CD14-positive monocyte (primary cell): ENCODE measurements at regions not wholly inside any gene's neighbourhood (a gene's known extent, or its start where the extent isn't known, plus 50 kb on each side); places are given as distances from the start of the nearest gene placed in this dataset.

Source experiments
- DNase-seq, 3 donors: peaks; one replicate each; pipeline ENCODE4 v3.0.0-alpha.2; 2011 to 2022
- H2AFZ ChIP-seq: 2 replicates; pipeline ENCODE4 v1.6.0; 2012; ENCODE audit warnings: mild to moderate bottlenecking, low read depth, low read length, inconsistent platforms; ENCODE audit not compliant: insufficient read depth, poor library complexity, severe bottlenecking
- H3K27ac ChIP-seq, 2 donors: 1 replicate in 1 of 2; 2 replicates in 1 of 2; pipeline ENCODE4 v1.5.1; 2012 to 2013; ENCODE audit warnings: low read length in 2 of 2, control low read depth in 1 of 2, inconsistent platforms in 1 of 2, low read depth in 1 of 2, mild to moderate bottlenecking in 1 of 2
- H3K27me3 ChIP-seq, 2 donors: one replicate each; pipeline versions ENCODE4 v1.6.0 to v1.6.1; 2011 to 2013; ENCODE audit warnings: low read length in 2 of 2; ENCODE audit not compliant: control insufficient read depth in 2 of 2, insufficient read depth in 2 of 2
- H3K36me3 ChIP-seq, 2 donors: replicated peaks in 1 of 2; 1 replicate in 1 of 2; 2 replicates in 1 of 2; pipeline versions ENCODE4 v1.5.1 to v1.6.1; 2012 to 2013; ENCODE audit warnings: low read length in 2 of 2, control low read depth in 1 of 2, inconsistent platforms in 1 of 2, mild to moderate bottlenecking in 1 of 2; ENCODE audit not compliant: insufficient read depth in 2 of 2, control insufficient read depth in 1 of 2
- H3K4me1 ChIP-seq, 2 donors: 1 replicate in 1 of 2; 2 replicates in 1 of 2; pipeline versions ENCODE4 v1.5.1 to v1.6.1; 2012 to 2013; ENCODE audit warnings: low read length in 2 of 2, control low read depth in 1 of 2, inconsistent platforms in 1 of 2, mild to moderate bottlenecking in 1 of 2, moderate library complexity in 1 of 2; ENCODE audit not compliant: insufficient read depth in 2 of 2, control insufficient read depth in 1 of 2
- H3K4me2 ChIP-seq: replicated peaks from 2 replicates; pipeline ENCODE3; 2012; ENCODE audit warnings: low read length, moderate library complexity, mild to moderate bottlenecking; ENCODE audit not compliant: poor library complexity, severe bottlenecking; ENCODE audit errors: extremely low read depth
- H3K4me3 ChIP-seq, 3 experiments: fragments of 200-600 bp in 1 of 3; sonication (generic) in 1 of 3; replicated peaks in 1 of 3; 1 replicate in 2 of 3; 2 replicates in 1 of 3; pipeline ENCODE4 v1.5.1; 2011 to 2013; ENCODE audit warnings: low read length in 3 of 3, mild to moderate bottlenecking in 3 of 3, control low read depth in 2 of 3, low read depth in 2 of 3, inconsistent platforms in 1 of 3, moderate library complexity in 1 of 3
- H3K79me2 ChIP-seq: 2 replicates; pipeline ENCODE4 v1.6.0; 2012; ENCODE audit warnings: mild to moderate bottlenecking, control low read depth, inconsistent platforms, low read length, moderate library complexity; ENCODE audit not compliant: insufficient read depth
- H3K9ac ChIP-seq: 2 replicates; pipeline ENCODE4 v1.6.0; 2017; ENCODE audit warnings: low read length, mild to moderate bottlenecking; ENCODE audit not compliant: insufficient read depth, poor library complexity, severe bottlenecking
- H3K9me3 ChIP-seq, 2 donors: replicated peaks in 1 of 2; 1 replicate in 1 of 2; 2 replicates in 1 of 2; pipeline versions ENCODE4 v1.5.1 to v1.6.1; 2012 to 2013; ENCODE audit warnings: low read length in 2 of 2, control low read depth in 1 of 2; ENCODE audit not compliant: control insufficient read depth in 1 of 2, insufficient read depth in 1 of 2
- H4K20me1 ChIP-seq: 2 replicates; pipeline ENCODE4 v1.6.0; 2012; ENCODE audit warnings: mild to moderate bottlenecking, low read length, control low read depth, moderate library complexity; ENCODE audit not compliant: insufficient read depth
- H3K27ac Mint-ChIP-seq, 7 donors: one replicate each; pipeline ENCODE4 v1.8.0; 2020; ENCODE audit warnings: mild to moderate bottlenecking in 7 of 7, mixed read lengths in 7 of 7, moderate library complexity in 6 of 7, inconsistent platforms in 2 of 7
- H3K27me3 Mint-ChIP-seq, 3 donors: one replicate each; pipeline ENCODE4 v1.8.0; 2021 to 2022; ENCODE audit warnings: low read depth in 3 of 3, mild to moderate bottlenecking in 3 of 3, mixed read lengths in 3 of 3, moderate library complexity in 3 of 3, inconsistent platforms in 1 of 3
- H3K36me3 Mint-ChIP-seq, 2 donors: one replicate each; pipeline ENCODE4 v1.8.0; 2020; ENCODE audit warnings: mixed read lengths in 2 of 2, inconsistent platforms in 1 of 2, mild to moderate bottlenecking in 1 of 2
- H3K4me1 Mint-ChIP-seq: one replicate; pipeline ENCODE4 v1.8.0; 2020; ENCODE audit warnings: mild to moderate bottlenecking, mixed read lengths
- H3K4me3 Mint-ChIP-seq, 2 donors: one replicate each; pipeline ENCODE4 v1.8.0; 2020; ENCODE audit warnings: mild to moderate bottlenecking in 2 of 2, mixed read lengths in 2 of 2, moderate library complexity in 1 of 2
- H3K9me3 Mint-ChIP-seq, 7 donors: one replicate each; pipeline ENCODE4 v1.8.0; 2020 to 2022; ENCODE audit warnings: mixed read lengths in 7 of 7, mild to moderate bottlenecking in 6 of 7, moderate library complexity in 6 of 7, inconsistent platforms in 2 of 7
- CTCF ChIP-seq: fragments of 200-600 bp; IDR thresholded peaks from one replicate; pipeline ENCODE4 v1.8.0; 2022; ENCODE audit warnings: antibody characterized with exemption, mild to moderate bottlenecking
- WGBS: methylation state at CpG from one replicate; pipeline ENCODE4 v1.1.5; 2013; ENCODE audit warnings: missing lambda C conversion rate; ENCODE audit not compliant: insufficient coverage; 5-methylcytosine and 5-hydroxymethylcytosine counted together
- intact Hi-C, 2 donors: fragments of 100-400 bp; cut with micrococcal nuclease; formaldehyde crosslinking; loops; one replicate each; pipeline versions ENCODE4 v1.15.0 to v1.15.1; 2023

- Histone ChIP-seq H3K79me2 (no peaks in the 10 kb centered on the region), H3K4me3 (no peak overlapping the region), H3K4me1 (peaks cover 17 to 18% of the 10 kb centered on the region in 2 donors), H3K36me3 (no peaks in the 10 kb centered on the region), H4K20me1 (no peaks in the 10 kb centered on the region), H2AFZ (peak overlapping the region; percentile 9), H3K4me2 (no peak overlapping the region), H3K9me3 (peaks cover 0 to 5% of the 10 kb centered on the region in 2 donors), H3K27me3 (no peaks in the 10 kb centered on the region), H3K9ac (no peak overlapping the region), H3K27ac (no peak overlapping the region)
- Mint-ChIP-seq H3K4me1 (peaks cover 30% of the 10 kb centered on the region), H3K9me3 (peaks cover 0 to 10% (median 4%) of the 10 kb centered on the region in 7 donors), H3K4me3 (no peak overlapping the region), H3K27me3 (no peaks in the 10 kb centered on the region), H3K36me3 (no peaks in the 10 kb centered on the region), H3K27ac (no peak overlapping the region)
- no peak for DNase-seq
- intact Hi-C loops: no loop called here
- no CpG with 5 or more reads among the region's 4 CpGs for whole genome bisulfite sequencing
- TF ChIP-seq CTCF: no peak
These were observed 386.7 kb upstream of the NPVF start for GRCh38 chr7:25615003-25615402.

GRCh38 chr7:25615593-25615992, 387.3 kb upstream of the NPVF start:
- H3K9ac ChIP-seq: no peak overlapping the region
- Mint-ChIP-seq H3K27ac (peak overlapping the region in 1 of 7 donors; percentile 52), H3K4me1 (peaks cover 36% of the 10 kb centered on the region), H3K27me3 (no peaks in the 10 kb centered on the region), H3K9me3 (peaks cover 0 to 10% (median 4%) of the 10 kb centered on the region in 7 donors), H3K36me3 (no peaks in the 10 kb centered on the region), H3K4me3 (no peak overlapping the region)
- H3K4me2 ChIP-seq: no peak overlapping the region
- H3K27ac ChIP-seq: no peak overlapping the region
- H4K20me1 ChIP-seq: no peaks in the 10 kb centered on the region
- H3K9me3 ChIP-seq: peaks cover 0 to 5% of the 10 kb centered on the region in 2 donors
- H3K4me1 ChIP-seq: peaks cover 23 to 24% of the 10 kb centered on the region in 2 donors
- no peak for DNase-seq
- no peak overlapping the region for H2AFZ ChIP-seq
- no peaks in the 10 kb centered on the region for H3K79me2 ChIP-seq
- H3K27me3 ChIP-seq: no peaks in the 10 kb centered on the region
- H3K4me3 ChIP-seq: no peak overlapping the region
- H3K36me3 ChIP-seq: no peaks in the 10 kb centered on the region
- intact Hi-C loops: no loop called here
- WGBS: no CpG with 5 or more reads among the region's 5 CpGs
- no peak for TF ChIP-seq CTCF
